HG03095 (cell line): ENCODE measurements at regions not wholly inside any gene's neighbourhood (a gene's known extent, or its start where the extent isn't known, plus 50 kb on each side); places are given as distances from the start of the nearest gene placed in this dataset.

ENCODE experiments used
- ATAC-seq: cut with Tn5 transposase; IDR thresholded peaks from one replicate; pipeline ENCODE4 v1.9.1; 2021; ENCODE audit warnings: moderate library complexity; ENCODE audit not compliant: unreplicated experiment

DNA sequence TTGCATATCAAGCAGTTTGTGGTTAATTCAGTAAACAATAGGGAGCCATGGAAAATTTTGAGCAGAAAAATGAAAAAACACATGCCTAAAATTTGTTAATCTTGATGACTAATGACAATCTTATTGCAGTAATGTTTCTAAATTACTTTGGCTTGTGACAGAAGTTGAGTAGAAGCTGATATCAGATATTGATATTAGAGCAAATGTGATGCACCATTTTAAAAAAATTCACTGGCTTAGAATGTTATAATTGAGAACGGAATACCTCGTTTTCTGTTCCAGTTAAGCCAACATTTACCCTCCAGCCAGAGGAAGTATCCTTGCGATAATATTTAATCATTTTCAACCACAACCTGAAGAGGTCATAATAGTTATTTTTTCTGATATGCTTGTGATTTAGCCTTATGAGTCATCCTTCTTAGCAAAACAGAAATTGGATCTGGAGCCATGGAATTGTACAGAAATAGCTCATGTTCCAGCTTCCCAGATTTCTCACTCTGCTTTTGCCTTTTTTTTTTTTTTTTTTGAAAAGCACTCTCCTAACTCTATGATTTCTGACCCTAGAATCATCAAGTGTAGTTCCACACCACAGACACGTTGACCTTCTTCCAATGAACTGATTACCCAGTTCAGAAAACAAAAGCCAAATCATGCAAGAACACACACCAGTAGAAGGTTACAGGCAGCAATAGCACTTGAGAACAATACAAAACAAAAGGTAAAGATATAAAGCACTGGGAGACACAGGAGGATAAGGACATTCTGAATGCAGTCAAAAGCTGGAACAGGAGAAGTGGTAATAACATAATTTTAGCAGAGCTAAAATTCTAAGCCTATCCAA, 96.8 kb upstream of the PHYHIPL start:
- no peak for ATAC-seq

DNA sequence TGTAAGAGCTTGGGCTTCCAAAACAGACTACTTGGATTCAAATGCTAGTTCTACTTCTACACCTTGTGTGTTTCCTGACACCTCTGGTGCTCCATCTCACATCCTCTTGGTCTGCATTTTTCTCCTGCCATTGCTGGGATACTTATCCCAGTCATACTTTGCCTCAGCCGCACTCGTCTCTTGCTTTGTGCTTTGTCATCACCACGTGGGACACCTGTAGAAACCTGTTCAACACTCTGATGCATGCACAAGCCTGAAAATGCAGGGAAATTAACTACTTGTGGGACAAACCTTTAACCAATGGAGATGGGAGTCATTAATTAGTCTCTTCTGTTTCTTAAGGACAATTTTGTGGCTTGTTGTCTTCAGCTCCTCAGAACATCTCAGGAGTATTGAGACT, 94.2 kb upstream of the PHYHIPL start:
- no peak for ATAC-seq

DNA sequence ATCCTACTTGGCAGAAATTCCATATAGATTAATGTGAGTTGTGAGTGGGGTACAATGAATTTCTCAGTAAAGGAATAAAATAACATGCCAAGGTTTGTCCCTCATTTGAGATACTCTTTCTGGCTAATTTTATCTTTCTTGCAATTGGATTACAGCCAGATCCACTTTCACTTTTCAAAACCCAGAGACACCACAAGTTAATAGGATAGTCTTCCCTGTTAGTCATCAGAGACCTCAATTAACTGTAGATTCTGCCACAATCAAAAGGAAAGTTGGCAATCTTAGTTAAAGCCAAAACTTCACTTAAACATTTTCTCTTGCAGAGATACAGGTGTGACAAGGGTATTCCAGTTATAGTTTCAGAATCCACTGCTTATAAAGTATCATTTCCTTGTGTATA, 91.4 kb upstream of the PHYHIPL start:
- no peak for ATAC-seq

DNA sequence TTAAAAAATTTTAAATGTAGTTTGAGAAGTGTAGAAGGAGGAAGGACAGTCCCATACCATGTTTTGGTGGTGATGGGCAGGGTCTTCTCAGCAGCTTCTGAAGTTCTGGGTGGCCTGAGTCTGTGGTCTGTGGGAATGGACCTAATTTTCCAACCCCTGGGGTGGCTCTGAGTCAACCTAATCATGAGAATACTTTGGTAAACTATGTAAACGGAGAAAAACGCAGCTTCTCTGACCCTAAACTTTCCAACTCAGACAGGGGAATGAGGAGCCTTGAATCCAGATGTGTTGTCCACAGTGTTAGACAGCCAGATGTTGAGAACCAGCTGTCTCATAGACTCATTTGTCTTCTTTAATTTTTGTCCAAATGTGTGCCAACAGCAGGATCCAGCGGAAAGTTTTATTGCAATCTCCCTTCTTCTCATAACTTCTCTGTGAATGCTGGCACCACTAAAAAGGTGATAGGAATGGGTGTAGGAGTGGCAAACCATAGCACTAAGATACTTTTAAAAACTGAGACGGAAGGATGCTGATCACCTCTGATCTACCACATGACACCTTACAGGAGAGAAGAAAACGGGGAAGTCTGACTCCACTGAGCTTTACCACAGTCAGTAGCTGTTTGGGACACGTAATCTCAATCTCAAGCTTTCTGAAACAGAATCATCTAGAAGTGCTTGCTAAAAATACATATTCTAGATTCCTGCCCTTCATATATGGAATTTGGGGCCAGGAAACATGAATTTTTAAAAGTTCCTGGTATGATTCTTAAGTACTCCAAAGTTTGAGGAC, 90.5 kb upstream of the PHYHIPL start:
- no peak for ATAC-seq

DNA sequence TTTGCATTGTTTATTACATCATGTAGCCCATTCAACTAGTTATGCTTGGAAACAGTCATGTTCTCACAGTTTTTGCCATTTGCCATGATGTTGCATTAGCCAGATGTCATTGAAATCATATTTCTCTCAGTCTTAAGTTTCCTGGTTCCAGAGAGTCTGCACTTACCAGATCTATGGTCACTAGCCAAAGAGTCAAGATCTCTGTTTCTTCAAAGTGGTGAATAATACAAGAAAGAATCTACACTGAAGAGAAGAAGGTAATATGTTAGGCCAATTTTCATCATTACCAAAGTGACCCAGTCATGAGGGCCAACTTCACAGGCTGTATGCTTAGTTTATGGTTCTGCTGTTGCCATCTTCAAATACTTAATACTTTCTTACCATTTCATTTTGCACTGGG, 89.0 kb upstream of the PHYHIPL start:
- no peak for ATAC-seq

DNA sequence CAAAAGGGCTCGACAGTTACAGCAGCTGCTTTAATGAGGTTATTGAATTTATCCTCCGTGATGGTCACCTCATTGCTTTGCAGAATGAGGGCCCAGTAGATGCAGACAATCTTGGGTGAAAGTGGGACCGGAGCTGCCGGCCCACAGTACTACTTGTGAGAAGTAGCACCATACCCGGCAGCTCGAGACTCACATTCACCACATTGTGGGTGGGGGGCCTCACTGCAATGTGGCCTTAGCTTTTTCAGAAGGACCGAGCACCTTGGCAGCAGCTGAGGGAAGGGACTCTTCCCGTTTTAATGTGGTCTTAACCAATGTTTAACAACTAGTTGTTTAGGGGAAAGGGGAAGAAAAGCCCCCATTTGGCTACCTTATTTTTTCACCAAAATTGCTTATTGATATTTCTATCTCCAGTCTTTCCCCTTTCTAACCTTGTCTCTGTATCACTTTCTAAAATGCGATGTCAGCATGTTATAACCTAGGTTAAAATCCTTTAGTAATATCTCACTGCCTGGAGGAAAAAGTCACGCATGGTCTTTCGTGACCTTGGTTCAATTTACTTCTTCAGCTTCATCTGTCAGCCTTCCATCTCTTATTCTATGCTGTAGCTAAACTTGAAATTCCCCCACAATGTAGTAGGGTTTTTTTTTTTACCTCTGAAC, 87.4 kb upstream of the PHYHIPL start:
- ATAC-seq = no peak

DNA sequence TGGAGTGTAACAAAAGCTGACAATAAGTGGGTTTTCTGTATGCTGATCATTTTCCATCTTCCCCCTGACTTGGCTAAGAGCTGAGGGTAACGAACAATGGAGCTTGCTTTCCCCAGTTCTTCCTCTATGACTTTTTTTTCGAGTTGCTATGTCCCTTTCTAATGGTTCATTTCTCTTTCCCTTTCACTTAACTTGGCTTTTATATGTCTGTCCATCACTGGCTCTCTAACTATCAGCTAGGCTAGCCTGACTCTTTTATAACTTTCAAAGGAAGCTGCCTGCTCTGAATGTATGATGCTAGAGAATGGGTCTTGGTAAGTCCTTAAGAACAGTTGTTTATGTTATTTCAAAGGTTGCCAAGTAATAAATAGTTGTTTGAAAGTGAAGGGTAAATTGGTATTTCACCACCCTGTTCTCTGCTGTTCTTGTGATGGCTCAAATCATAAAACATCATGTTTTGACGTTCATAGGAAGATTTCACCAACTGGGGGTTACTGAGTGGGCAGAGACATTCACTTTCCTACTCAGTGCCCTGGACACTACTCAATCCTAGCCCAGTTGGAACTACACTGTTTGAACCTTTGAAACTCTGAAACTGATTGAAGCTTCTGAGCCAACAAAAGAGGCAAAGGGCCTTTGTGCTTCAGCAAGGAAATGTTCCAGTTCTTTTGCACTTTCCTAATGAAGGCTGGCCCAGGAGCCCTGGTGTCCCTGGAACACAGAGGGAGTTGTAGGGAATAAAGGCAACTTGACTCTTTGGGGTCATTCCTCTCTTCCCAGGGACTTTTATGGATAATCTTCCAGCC, 85.4 kb upstream of the PHYHIPL start:
- no peak for ATAC-seq

DNA sequence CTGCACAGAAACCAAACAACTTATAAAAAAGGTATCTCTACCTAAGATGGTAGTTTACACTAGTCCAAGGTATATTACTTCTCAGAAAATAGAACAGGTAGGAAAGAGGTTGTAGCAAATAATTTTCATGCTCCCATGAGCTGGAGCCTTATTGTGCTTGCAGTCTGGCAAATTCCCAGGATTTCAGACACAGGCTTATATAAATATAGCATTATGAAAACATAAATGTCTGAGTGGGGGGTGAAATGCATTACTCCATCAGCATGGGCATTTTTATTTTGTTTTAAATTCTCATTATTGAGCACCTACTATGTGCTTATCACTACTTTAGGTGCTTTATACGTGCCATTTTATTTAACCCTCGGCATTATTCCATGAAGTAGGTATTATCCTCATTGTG, 83.0 kb upstream of the PHYHIPL start:
- no peak for ATAC-seq

DNA sequence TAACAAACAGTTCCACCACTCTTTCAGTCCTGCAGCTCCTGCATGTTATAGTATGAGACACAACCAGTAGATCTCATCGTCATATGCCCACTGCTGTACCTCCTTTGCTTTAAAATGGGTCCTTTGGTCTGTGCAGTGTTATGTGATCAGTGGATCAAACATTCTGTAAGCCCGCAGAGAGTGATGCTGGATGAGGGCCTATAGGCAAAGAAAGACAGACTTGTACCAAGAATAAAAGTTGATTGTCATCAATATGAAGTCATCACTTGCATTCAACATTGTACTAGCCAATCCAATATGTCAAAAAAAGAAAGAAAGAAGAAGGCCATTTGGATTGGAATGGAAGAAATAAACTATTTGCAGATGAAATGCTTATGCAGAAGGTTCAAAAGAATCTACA, 79.8 kb upstream of the PHYHIPL start:
- no peak for ATAC-seq

DNA sequence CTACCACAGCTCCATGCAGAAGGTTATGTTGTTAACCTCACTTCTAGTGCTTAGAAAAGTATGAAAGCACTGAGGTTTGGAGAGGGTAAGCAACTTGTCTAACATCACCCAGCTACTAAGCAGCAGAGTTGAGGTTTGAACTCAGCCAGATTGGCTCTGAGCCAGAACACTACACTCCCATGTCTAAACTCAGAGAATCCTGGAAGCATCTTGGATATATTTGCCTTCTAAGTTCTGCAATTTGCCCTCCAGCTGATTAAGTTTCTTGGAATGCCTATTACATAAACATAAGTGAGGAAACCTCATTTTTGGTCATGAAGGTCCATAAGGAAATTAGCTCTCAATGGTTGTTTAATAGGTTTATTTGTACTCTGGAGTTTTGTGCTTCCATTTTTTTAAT, 78.1 kb upstream of the PHYHIPL start:
- ATAC-seq = no peak

DNA sequence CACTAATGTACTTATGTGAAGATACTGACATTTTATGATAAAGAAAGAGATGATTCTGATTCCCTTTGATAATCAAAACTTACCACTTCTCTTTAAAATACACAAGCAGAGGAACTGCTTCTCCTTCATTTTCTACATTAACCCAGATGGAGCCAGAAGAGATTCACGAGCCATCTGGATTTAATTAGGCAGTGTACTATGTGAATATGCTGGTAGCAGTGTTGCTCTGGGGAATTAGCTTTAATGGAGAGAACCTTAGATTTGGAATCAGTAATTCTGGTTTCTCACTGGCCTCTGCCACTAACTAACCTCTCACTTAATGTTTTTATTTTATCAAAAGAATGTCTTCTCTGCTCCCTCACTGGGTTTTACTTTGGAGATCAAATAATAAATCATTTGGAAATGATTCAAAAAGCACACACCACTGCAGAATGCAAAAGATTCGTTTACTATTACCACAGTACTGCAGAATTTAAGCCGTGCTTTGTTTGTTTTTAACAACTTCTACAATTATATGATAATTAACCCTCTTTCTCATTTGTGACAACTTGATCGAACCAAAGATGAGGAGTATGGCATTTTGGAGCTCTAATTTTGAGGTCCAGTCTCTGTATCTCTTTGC, 77.5 kb upstream of the PHYHIPL start:
- ATAC-seq = no peak

DNA sequence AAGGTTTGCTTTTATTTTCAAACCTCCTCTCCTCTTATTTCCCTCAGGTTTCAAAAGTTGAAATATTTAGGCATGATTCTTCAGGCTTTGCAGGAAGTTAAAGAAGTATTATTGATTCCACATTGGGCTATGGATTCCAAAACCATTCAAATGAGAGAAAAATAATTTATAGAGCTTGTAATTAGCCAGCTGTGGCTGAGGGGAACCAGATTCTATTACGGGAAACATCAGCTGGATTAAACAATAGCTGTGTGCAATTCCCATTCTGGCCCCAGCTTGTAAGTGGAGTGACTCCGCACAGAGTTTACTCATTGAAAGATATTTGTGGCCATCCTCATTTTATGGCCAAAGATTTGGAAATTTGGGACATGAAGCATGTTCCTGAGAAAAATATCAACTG, 77.0 kb upstream of the PHYHIPL start:
- ATAC-seq = no peak

DNA sequence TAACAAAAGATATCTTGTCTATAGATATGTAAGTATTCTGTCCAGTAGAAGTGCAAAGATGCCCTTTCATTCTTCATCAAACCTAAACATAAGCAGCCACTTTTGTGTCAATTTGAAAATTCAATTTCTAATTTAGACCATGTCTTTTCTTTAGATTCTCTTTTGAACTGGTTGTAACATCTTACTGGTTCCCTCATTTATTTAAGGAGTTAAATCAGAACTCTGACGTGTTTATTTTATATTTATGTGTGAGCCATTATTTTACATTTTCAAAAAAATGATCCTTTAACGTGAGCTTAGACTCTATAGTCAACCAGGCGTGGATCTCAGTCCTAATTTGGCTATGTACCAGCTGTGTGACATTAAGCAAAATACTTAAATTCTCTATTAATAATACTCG, 74.0 kb upstream of the PHYHIPL start:
- ATAC-seq = no peak

DNA sequence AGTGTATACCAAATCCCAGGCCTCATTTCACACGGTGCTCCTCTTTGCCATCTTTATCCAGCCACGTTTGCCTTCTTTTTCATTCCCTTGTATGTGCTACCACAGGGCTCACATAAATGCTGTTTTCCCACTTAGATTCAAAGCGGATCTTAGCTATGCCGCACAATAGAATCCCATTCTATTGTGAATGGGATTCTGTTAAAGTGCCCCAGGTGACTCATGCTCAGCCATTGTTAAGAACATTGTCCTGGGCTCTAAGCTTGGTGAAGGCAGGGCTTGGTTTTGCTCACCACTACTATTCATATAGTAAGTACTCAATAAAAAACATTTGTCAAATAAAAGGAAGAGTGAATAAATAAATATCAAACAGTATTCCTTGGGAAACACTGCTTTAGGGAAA, 72.3 kb upstream of the PHYHIPL start:
- no peak for ATAC-seq

DNA sequence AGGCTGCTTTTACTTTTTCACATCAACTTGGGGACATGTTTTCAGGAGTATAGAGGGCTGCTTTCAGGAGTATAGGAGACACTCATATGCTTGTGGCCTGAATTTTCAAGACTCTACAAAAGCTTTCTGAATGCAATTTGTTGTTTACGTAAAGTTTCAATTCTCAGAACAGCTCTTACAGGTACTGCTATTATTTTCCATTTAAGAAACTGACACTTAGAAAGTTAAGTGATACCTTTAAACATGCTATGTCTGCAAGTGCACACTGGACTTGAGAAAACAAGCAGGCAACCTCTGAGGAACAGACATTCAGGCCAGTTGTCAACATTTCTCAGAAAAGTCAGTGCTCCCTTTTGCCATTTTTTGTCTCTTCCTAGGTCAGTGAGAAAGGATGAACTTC, 70.0 kb upstream of the PHYHIPL start:
- no peak for ATAC-seq

DNA sequence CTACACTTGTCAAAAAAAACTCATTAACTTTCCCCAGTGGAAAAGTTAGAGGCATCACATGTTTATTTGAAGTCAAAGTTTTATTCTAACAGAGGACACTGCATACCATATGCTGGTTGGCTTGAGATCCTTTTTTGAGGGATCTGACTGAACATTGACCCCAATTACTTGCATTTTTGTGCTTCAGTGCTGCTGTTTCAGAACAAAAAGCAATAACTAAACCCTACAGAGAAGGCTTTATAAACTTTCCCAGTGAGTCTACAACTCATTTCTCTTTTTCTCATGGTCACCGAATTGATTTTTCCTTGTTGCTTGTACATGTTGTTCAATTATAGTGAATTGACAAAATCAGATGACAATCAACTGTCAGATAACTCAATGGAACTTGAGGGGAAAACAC, 69.3 kb upstream of the PHYHIPL start:
- no peak for ATAC-seq

DNA sequence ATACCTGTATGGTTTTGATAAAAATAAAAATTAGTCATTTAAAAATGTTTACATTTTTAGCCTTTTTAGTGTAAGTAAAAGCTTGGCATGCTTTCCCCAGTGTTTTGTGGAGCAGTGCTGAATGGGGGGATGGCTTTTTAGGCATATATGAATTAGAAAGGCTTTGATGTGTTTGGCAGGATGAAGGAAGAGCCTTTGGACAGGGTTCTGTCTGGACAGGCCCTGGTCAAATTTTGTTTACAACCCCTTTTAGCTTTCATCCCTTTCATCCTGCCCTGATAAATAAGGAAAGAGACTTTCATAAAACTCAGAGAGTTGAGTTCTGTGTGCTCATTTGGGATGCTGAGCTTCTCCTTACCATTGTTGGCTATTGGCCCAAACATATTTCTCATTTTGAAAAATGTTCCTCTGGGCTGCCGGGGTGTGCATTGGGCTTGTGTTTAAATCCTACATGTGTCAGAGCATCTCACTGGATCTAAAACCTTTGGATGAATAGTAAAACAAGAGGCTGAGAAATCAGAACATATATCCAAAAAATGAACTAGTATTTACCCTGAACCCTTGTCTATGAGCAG, 68.1 kb upstream of the PHYHIPL start:
- no peak for ATAC-seq

DNA sequence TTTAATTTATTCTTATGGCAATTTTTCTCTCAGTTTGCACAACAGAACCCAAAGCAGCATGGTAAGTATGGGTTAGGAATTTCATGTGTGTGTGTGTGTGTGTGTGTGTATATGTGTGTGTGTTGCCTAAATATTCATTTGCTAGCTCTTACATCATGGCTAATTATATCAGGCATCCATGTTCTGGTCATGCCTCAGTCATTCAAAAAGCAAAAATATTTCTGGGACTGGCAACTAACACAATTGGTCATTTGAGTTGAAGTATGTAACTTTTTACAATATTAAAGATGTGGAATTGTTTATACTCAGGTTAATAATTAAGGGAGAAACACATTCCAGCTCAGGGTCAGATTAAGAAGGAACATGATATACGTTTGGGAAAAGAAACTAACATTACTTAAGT, 67.6 kb upstream of the PHYHIPL start:
- ATAC-seq = no peak

DNA sequence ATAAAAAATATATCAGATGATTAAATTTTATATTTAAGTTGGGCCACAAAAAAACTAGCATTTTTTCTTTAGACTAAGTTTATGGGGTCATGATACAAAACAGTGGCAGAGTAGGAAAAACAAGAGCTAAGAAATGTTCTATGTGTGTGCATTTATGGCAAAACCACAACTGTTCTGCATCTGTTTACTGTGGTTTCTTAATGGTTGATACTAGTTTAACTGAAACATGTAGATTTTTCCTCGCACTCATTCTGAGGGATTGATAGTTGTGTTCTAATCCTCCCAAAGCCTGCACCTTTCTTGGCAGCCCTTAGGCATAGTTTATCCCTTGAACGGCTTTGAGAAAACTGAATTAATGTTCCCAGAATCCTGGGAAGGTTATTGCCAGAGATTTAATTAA, 66.6 kb upstream of the PHYHIPL start:
- no peak for ATAC-seq

DNA sequence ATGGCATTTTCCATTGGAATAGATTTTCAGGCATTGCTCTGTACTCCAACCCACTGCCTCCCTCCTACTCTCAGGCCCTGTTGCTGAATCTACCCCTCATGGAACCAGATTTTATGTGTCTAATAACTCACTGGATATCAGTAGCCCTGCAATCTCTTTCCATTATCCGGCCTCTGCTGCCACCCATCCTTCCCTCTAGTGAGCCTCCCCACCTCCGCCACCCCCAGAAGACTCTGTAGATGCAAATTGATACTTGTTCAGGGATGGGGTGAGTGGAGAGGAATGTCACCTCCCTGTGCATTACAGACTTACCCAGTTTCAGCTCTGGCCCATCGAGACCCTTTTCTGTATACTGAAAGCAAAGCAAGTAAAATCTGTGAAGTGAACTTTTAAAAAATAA, 52.3 kb upstream of the PHYHIPL start:
- ATAC-seq = no peak
